HG03460 (cell line): ENCODE measurements at regions not wholly inside any gene's neighbourhood (a gene's known extent, or its start where the extent isn't known, plus 50 kb on each side); places are given as distances from the start of the nearest gene placed in this dataset.
"Not testable (repeated sequence)": the region's sequence is repeated elsewhere in the genome, so short reads cannot be mapped to it uniquely, and the experiment has no call there.

ENCODE experiments used
- ATAC-seq: cut with Tn5 transposase; IDR thresholded peaks from one replicate; pipeline ENCODE4 v1.9.1; 2021; ENCODE audit not compliant: unreplicated experiment

DNA sequence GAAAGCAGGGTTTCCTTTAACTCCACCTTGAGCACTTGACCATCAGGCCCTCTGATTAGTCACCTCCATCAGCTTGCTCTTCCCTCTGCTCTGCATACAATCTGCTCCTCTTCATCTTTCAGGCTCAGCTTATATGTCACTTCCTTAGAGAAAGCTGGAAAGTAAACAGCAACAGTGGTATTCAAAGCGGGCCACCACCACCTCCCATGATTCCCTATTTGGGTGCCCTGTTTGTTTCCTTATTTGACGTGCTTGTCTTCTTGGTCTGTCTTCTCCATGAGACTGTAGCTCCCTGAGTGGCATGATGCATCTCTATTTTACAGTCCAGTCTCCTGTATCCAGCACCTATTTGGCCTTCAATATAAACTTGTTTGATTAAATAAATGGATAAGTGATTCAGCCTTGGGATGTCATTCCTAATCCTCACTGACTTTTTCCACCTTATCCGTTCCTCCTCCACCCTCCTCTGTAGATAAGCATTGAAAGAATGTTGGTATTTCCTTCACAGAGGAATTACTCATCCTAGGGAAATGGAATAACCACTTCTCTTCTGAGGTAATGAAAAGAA is 102.8 kb upstream of the SGK1 start:
- ATAC-seq = no peak

DNA sequence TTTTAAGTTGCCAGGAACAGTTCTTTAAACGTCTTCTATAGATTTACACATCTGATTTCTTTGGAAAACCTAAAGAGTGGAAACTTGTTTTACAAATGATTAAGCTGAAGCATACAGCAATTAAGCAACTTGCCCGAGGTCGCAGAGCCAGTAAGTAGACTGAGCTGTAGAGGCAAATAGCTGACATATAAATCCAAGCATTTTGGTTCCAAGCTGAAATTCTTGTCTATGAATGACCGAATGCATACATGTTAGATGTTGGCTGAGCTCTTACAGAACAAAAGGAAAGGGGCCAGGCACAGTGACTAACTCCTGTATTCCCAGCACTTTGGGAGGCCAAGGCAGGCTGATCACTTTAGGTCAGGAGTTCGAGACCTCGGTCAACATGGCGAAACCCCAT is 101.8 kb upstream of the SGK1 start:
- ATAC-seq = no peak

GRCh38 chr6:134416418-134417154 is 98.7 kb upstream of the SGK1 start:
- no peak for ATAC-seq

- no peak for ATAC-seq
These were observed 97.7 kb upstream of the SGK1 start for GRCh38 chr6:134415656-134416055.

DNA sequence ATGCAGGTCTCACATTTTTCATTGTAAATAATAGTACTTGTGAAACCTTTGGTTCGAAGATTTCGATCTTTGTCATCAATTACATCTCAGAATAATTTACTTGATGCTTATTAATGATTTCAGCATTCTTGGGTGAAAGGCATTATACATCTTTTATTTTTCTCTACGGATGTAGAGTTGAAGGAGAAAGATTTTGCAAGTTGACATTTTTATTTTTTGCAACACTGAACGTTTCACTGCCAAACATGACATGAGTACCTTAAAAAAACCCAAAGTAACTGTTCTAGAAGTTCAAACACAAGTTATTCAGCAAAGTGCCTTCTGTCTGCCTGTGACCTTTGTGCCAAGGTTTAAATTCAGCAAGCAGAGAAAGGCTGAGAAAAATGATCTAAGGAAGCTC is 97.3 kb upstream of the SGK1 start:
- no peak for ATAC-seq

GRCh38 chr6:134414793-134415192 is 96.9 kb upstream of the SGK1 start:
- no peak for ATAC-seq

DNA sequence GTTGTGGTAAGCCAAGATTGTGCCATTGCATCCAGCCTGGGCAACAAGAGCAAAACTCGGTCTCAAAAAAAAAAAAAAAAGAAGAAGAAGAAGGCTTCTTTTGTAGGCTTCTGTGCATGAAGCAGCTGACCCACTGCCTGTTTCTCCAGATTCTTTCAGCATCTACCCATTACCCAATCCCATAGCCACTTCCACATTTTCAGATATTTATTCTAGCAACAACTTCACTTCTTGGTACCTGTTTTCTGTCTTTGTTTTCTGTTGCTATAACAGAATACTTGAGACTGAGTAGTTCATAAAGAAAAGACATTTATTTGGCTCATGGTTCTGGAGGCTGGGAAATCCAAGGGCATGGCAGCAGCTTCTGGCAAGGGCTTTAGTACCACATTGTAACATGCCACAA is 95.3 kb upstream of the SGK1 start:
- ATAC-seq = no peak

- no peak for ATAC-seq
These were observed 92.6 kb upstream of the SGK1 start for GRCh38 chr6:134410541-134410940.

DNA sequence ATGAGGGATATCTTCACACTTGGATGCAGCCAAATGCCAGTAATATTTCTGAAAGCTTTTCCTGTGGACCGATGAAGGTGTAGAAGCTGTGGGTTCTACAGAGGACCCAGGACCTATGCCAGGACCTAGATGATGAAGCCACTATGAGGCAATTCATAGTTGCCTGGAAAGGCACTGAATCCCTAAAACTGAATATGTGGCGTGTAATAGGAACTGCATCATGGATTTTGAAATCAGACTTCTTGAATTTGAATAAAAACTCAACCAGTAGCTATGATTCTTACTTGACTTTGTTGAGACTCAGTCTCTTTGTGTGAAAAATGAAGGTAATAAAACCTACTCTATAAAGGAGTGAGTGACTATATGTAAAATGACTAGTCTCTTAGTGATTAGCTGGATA is 89.9 kb upstream of the SGK1 start:
- ATAC-seq = no peak

GRCh38 chr6:134406311-134406710 is 88.4 kb upstream of the SGK1 start:
- no peak for ATAC-seq

DNA sequence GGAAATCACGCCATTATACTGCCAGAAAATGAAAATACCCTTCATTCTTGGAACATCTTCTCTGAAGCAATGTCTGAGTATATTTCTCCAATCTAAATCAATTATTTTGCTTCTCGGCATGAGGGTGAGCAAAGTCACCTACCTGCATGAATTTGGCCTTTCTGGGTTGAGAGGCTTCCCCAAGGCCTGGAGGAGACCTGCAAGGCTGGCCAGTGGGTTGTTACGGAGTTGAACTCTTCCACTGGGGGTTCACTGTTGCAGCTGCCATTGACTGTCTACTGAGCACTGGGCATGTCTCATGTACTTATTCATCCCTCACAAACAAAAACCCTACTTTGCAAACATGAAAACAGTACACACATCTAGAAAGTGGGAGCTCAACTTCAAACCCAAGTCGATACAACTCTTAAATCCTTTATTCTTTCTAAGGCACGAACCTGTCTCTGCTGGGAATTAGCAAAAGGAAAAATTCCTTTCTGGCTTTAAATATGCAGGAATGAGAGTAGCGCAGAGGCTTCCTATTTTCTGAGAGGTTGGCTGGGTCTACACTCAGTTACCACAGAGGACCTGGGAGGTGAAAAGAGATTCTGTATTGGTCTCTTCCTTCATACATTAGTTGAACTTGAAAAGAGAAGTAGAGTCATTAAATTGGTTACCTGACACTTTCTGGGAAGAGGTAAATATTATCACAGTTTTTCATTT is 87.6 kb upstream of the SGK1 start:
- no peak for ATAC-seq

DNA sequence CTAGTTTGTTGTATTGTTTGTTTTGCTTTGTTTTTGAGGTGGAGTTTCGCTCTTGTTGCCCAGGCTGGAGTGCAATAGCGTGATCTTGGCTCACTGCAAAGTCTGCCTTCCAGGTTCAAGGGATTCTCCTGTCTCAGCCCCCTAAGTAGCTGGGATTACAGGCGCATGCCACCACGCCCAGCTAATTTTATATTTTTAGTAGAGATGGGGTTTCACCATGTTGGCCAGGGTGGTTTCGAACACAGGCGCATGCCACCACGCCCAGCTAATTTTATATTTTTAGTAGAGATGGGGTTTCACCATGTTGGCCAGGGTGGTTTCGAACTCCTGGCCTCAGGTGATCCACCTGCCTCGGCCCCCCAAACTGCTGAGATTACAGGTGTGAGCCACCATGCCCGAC is 85.4 kb upstream of the SGK1 start:
- not testable (repeated sequence) for ATAC-seq

- no peak for ATAC-seq
These were observed 84.6 kb upstream of the SGK1 start for GRCh38 chr6:134402372-134402984.

DNA sequence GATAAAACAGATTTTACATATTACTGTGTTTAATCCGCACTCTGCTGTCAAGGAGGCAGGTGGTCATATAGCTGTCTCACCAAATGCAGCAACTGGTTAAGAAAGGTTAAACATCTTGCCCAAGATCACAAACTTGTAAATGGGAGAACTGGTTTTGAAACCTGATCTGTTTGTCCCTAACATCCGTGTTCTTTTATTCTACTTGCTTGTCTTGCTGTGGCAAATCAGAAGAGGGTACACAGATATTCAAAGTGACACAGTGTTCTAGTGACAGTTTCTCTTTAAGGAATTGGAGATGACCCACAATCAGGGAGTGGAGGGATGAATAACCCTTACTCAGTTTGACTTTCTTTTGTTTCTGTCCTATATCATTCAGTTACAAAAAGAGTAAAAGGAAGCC is 83.0 kb upstream of the SGK1 start:
- ATAC-seq = no peak

DNA sequence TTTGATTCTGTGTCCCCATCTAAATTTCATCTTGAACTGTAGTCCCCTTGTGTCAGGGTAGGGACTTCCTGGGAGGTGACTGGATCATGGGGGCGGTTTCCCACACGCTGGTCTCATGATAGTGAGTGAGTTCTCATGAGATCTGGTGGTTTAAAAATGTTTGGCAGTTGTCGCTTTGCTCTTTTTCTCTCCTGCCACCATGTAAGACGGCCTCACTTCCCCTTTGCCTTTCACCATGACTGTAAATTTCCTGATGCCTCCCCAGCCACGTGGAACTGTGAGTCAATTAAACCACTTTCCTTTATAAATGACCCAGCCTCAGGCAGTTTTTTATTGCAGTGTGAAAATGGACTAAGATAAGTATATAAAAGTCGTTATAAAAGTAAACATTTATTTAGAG is 80.5 kb upstream of the SGK1 start:
- no peak for ATAC-seq

- ATAC-seq = no peak
These were observed 79.8 kb upstream of the SGK1 start for GRCh38 chr6:134397676-134398075.

GRCh38 chr6:134394905-134395304 is 77.0 kb upstream of the SGK1 start:
- ATAC-seq = no peak

DNA sequence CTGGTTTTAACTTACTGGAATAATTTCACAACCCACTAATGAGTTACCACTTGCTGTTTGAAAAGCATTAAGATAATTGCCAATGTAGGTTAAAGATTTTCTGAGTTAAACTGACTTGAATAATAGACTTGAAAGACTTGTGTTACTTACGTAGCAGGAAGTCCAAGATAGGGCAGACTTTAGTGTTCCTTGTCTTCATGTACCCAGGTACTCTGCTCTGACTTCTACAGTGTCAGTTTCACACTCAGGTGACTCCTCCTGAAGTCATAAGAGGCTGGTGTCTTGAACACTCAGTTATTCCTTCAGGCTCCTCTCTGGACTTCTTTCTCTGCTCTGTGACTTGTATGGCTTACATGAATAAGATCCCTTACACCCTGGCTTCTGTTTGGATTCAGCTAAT is 76.3 kb upstream of the SGK1 start:
- ATAC-seq = no peak

- ATAC-seq = no peak
These were observed 73.3 kb upstream of the SGK1 start for GRCh38 chr6:134391205-134391604.

DNA sequence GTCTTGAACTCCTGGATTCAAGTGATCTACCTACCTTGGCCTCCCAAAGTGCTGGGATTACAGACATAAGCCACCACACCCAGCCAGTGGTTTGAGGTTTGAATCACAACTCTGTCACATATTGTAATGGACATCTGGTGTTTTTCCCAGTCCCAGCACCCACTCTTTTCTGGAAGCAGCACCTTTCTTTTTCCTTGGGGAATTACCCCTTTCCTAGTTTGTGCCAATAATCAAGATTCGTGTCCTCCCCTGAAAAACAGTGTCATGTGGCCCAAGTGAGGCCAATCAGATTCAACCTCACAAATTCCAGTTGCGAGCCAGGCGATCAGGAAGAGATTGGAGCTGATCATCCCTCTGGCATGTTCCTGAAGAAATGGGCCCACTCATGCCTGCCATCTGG is 71.7 kb upstream of the SGK1 start:
- ATAC-seq = no peak

- no peak for ATAC-seq
These were observed 71.2 kb upstream of the SGK1 start for GRCh38 chr6:134389129-134389528.

GRCh38 chr6:134386482-134386881 is 68.6 kb upstream of the SGK1 start:
- not testable (repeated sequence) for ATAC-seq
